ELF-1 (cell line): ENCODE measurements at regions not wholly inside any gene's neighbourhood (a gene's known extent, or its start where the extent isn't known, plus 50 kb on each side); places are given as distances from the start of the nearest gene placed in this dataset.

Experiments
- DNase-seq: peaks from one replicate; pipeline ENCODE4 v3.0.0-alpha.2; 2016; ENCODE audit warnings: low read depth, low spot score

- no peak for DNase-seq
These were observed 805.5 kb downstream of the BRD1 start for GRCh38 chr22:49021926-49022815.

- DNase-seq, result no peak
These were observed 806.3 kb downstream of the BRD1 start for GRCh38 chr22:49021131-49021925.

DNA sequence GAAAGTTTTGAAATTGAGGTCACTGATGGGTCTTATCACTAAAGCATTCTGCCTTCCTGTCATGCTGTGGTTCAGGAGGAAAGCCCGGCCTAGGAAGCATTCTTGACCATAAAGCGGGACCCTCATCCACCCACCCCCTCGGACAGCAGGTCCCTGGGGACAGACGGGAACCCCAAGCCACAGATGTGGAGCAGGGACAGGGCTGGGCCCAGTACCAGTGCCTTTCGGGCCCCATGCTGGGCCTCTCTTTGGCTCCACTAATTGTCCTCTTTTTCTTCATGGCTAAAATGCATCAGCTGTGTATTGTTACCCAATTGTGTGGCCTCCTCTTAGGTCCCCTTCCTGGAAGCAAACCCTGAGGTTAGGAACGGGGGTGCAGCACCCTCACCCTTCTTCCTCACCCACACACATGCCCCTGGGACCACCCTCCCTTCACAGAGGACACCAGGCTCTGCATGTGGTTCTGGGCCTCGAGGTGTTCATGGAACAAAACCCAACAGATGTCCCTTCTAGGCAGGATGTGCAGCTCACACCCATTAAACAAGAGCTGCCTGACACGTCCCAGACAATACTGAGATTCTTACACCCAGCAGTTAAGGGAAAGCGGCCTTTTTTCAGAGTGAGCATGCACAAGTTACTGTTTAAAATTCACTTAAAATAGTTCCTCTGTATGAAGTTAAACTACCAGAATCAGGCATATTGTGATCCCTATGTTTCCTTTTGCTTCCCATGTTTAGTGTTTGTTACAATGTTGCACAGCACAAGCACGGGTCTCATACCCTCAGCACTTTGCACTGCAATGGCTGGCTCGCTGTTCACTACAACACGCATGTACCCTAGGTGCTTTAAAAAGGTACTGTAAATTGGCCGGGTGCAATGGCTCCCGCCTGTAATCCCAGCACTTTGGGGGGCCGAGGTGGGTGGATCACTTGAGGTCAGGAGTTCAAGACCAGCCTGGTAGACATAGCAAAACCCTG is 807.6 kb downstream of the BRD1 start:
- no peak for DNase-seq

DNA sequence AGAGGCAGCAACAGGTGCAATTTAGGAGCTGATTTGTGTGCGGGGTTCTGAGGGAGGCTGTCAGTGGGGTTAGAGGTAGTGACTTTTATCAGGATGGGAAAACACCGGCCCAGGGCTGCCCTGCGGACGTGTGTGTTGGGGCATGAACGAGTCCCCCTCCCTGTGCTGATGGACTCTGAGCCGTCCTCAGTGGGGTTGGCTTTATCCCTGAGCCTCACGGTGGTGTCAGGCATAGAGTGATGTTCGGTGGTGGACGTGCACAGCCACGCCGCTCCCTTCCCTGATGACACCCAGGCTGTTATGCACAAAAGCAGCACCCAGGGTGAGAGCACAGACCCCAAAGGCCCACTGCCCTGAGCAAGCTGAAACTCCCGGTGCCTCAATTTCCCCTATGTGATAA is 809.1 kb downstream of the BRD1 start:
- DNase-seq, result peak; percentile 2

GRCh38 chr22:49017482-49018329 is 810.0 kb downstream of the BRD1 start:
- DNase-seq, result peak; percentile 18

- DNase-seq, result peak; percentile 5
These were observed 810.7 kb downstream of the BRD1 start for GRCh38 chr22:49016909-49017481.

DNA sequence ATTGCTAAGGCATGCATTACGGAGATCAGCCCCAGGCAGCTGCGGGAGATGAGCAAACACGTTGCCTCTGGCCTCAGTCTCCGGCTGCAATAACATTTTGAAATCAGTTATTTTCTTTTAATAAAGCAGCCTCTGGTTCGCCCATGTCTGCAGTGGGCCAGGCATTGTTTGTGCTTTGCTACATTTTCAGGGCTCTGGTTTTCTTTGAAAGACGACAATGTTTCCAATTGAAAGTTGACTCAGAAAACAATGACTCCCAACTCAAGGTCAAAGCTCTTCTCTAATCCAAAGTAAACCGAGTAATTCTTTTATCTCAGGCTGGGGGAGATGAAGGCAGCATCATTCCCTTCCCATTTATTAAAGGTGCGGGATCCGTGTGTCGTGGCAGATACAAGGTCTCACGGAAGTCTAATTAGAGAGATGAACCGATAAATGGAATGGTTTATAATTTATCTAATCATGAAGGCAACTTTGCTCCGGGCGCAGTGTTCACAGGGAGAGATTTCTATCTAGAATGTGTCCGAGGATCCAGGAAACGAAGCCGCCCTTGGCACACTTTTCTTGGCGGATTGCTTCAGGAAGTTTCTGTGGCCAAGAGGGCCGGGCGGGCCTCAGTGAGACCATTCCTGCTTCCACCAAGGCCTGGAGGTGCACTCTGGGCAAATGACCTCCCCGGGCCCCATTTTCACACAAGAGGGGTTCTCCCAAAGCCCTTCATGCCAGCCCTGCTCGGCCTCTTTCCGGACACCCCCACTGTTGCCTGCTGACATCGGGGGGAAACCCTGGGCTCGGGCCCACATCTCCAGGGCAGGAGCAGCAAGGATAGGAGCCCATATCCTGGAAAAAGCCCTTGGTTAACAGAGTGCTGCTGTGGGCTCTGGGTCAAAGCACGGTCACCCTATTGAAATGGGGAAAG is 811.4 kb downstream of the BRD1 start:
- DNase-seq, result peak; percentile 1

DNA sequence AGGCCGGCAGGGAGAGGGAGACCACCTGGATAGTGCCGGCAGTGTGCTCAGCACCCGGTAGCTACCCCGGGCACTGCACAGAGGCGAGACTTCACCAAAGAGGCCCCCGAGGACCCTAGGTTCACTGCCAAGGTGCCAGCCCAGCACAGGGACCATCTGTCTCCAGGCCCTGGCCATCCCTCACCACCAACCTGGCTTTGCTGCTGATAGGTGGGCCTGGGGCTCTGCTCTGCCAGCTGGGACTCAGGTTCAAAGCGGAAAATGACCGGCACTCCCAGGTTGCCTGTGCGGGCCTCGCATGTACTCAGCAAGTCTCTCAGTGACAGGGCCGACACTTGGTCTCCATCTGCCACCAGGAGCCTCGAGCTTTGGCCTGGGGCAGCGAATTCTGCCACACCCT is 812.2 kb downstream of the BRD1 start:
- peak; percentile 2 for DNase-seq

DNA sequence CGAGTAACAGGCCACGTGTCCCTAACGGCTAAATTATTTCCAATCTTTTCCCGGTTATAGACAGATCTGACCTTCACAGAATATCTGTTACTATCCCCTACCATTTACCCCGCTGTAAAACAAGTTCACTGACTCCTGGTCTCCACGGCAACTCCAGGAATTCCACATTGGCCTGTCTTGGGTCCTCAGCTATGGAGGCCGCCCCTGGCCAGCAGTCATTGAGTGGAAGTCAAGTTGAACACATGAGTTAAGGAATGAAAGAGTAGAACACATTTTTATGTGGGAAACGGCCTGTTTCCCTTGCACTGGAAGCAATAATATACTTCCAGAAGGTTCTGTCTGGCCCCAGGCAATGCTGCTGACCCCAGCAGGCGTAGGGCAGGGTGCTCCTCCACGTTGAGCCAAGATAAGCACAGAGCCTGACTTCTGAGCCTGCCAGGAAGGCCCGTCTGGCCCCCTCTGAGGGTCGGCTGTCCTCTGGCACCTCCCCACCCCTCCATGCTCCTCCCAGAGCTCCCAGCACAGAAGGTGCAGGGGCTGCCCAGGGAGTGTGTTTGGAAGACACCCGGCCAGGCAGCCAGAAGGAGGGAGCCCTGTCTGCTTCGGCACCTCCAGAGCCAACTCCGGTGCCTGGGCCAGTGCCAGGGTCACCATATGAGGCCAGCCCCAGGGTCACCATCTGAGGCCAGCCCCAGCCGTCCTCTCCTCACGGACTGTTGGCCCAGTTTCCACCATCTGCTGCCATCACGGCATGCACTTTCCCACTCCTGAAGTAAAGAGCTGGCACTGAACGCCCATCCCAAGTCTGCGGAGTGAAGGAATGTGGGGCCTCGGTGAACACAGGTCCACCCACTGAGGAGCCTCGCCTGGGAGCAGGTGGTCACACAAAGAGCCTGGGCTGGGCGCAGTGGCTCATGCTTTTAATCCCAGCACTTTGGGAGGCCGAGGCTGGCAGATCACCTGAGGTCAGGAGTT is 813.2 kb downstream of the BRD1 start:
- no peak for DNase-seq

GRCh38 chr22:49013707-49014106 is 814.0 kb downstream of the BRD1 start:
- DNase-seq, result no peak

GRCh38 chr22:49012712-49013395 is 814.8 kb downstream of the BRD1 start:
- no peak for DNase-seq

GRCh38 chr22:49011769-49012648 is 815.7 kb downstream of the BRD1 start:
- DNase-seq, result peak; percentile 76

DNA sequence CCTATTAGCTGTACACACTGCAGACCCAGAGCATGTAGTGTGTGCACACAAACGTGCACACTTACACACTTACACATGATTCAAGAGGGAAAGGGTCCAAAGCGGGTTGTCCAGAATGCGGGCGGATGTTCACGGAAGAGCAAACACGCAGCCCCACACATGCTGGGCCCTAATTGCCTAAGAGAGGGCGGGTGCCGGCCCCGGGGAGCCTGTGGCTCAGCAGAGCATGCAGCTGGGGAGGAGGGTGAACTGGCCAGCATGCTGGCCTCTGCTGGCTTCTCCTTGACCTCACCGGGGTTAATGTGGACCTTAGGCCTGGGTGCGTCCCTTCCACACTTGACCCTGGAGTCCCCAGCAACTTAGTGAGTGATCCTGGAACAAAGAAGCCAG is 816.3 kb downstream of the BRD1 start:
- no peak for DNase-seq

- no peak for DNase-seq
These were observed 816.8 kb downstream of the BRD1 start for GRCh38 chr22:49010901-49011300.

- no peak for DNase-seq
These were observed 817.4 kb downstream of the BRD1 start for GRCh38 chr22:49010070-49010863.
